GM10248 (cell line): ENCODE measurements at regions not wholly inside any gene's neighbourhood (a gene's known extent, or its start where the extent isn't known, plus 50 kb on each side); places are given as distances from the start of the nearest gene placed in this dataset.

ENCODE experiments used
- CTCF ChIA-PET: fragments of 300-600 bp; sonication (Branson Sonifier 250); formaldehyde crosslinking; extraction: SDS; loops from one replicate; lab custom pipeline; 2021; ENCODE audit warnings: antibody characterized with exemption; lab: Yijun Ruan, JAX
- POLR2A ChIA-PET: fragments of 350-650 bp; sonication (Branson Sonifier 250); formaldehyde crosslinking; extraction: SDS; loops from one replicate; lab custom pipeline; 2020; ENCODE audit warnings: antibody characterized with exemption; lab: Yijun Ruan, JAX
- DNase-seq: peaks from one replicate; pipeline ENCODE4 v3.0.0; 2012; ENCODE audit errors: extremely low spot score
- CTCF ChIP-seq: IDR thresholded peaks from 2 replicates; pipeline ENCODE4 v1.5.1; 2012; ENCODE audit warnings: mild to moderate bottlenecking, low read depth; ENCODE audit errors: extremely low read depth, missing control alignments, control extremely low read depth

GRCh38 chr11:98069861-98070260, 950.9 kb upstream of the CNTN5 start:
- ChIA-PET CTCF (no interaction called here), POLR2A (no interaction called here)
- no peak for TF ChIP-seq CTCF
- no peak for DNase-seq

GRCh38 chr11:98090861-98091505, 929.8 kb upstream of the CNTN5 start:
- CTCF ChIA-PET: no interaction called here
- TF ChIP-seq CTCF: no peak
- no peak for DNase-seq
- POLR2A ChIA-PET: no interaction called here

- POLR2A ChIA-PET: no interaction called here
Measured at GRCh38 chr11:98099371-98099770, 921.4 kb upstream of the CNTN5 start.

GRCh38 chr11:98100689-98101088, 920.1 kb upstream of the CNTN5 start:
- DNase-seq: no peak
- ChIA-PET POLR2A (no interaction called here), CTCF (no interaction called here)
- no peak for TF ChIP-seq CTCF

More at GRCh38 chr11:98099371-98099770, 921.4 kb upstream of the CNTN5 start:
- DNase-seq: no peak
- no peak for TF ChIP-seq CTCF
- CTCF ChIA-PET: interaction anchor here (1.6 kb wide), 1 partner anchor 12 kb away, joined by 3 read pairs; no protein-coding TSS in a partner anchor

- DNase-seq: no peak
- CTCF ChIA-PET: no interaction called here
- POLR2A ChIA-PET: no interaction called here
- TF ChIP-seq CTCF: no peak
Measured at GRCh38 chr11:98101329-98101728, 919.4 kb upstream of the CNTN5 start.

GRCh38 chr11:98104249-98104648, 916.5 kb upstream of the CNTN5 start:
- TF ChIP-seq CTCF: no peak
- CTCF ChIA-PET: no interaction called here
- POLR2A ChIA-PET: no interaction called here
- no peak for DNase-seq
